HG03520 (cell line): ENCODE measurements at regions not wholly inside any gene's neighbourhood (a gene's known extent, or its start where the extent isn't known, plus 50 kb on each side); places are given as distances from the start of the nearest gene placed in this dataset.

Experiments used
- ATAC-seq: cut with Tn5 transposase; IDR thresholded peaks from one replicate; pipeline ENCODE4 v1.9.1; 2021; ENCODE audit warnings: mild to moderate bottlenecking, moderate library complexity; ENCODE audit not compliant: unreplicated experiment

DNA sequence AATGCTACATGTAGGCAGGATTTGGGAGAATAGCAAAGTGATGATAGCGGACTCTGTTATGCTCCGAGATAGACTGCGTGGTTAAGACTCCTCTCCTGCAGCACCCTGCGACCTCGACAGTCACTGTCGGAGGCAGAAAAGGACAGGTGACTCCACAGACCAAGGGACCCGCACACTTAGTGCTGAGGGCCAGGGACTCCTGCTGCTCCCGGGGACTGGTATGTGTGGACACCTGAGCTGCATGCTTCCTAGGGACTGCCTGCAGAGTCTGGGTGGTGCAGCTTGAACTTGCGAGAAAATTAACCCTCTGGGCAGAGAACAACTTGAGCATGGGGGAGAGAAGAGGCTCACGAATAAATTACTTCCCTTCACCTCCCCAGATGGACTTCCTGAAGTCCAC, 407.1 kb upstream of the PFKP start:
- ATAC-seq, result no peak

GRCh38 chr10:2659660-2660209, 407.6 kb upstream of the PFKP start:
- ATAC-seq, result no peak

- ATAC-seq, result no peak
Measured at GRCh38 chr10:2658780-2659179, 408.6 kb upstream of the PFKP start.

- no peak for ATAC-seq
Measured at GRCh38 chr10:2650328-2650727, 417.0 kb upstream of the PFKP start.

GRCh38 chr10:2641028-2641427, 426.3 kb upstream of the PFKP start:
- ATAC-seq, result no peak

GRCh38 chr10:2633630-2634029, 433.7 kb upstream of the PFKP start:
- ATAC-seq, result no peak

- ATAC-seq, result no peak
Measured at GRCh38 chr10:2631557-2632205, 435.7 kb upstream of the PFKP start.

DNA sequence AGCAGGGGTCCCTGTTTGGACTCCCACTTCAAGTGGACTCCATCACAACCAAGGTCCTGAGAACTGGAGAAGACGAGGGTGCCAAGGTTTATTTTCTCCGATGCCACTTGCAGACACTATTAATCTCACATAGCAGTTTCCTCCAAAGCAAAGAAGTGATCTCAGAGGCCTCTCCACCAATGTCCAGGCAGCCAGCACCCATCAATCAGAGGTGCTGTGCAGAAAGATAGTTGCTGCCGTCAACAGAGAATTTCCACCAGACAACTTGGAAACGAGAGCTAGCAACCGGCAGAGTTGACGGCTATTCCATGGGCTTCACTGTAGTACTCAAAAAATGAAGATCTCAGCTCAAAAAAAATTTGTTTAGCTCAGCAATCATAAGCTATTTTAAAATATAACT, 438.6 kb upstream of the PFKP start:
- no peak for ATAC-seq

DNA sequence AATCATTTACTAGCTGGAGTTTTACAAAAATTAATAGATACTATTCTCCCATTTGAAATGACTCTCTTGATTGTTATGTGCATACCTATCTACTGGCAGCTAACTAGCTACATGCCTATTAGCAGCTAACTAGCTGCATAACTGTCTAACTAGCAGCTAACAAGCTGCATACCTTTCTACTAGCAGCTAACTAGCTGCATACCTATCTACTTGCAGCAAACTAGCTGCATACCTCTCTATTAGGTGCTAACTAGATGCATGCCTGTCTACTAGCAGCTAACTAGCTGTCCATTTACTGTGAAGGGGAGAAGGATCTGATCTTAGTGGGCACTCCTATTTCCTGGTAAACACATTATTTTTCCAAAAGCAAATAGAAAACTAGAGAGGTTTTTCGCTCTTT, 439.4 kb upstream of the PFKP start:
- ATAC-seq, result no peak

DNA sequence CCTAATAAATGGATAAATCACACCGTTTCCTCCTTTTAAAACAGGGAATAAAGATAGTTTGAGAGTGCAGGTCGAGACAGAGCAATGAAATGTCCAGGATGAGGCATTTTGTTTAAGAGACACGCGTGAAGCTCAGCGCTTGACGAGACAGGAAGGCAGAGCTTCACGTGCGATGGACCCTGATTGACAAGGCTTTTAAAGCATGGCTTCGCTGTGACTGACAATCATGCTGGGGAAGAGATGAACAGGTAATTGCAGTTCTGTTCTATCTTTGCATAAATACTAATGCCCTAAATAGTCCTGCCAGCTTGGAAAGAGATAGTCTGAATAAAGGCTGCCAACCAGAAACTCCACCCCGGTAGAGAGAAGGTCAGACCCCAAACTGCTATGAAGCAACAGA, 442.3 kb upstream of the PFKP start:
- ATAC-seq, result no peak

GRCh38 chr10:2623675-2624274, 443.6 kb upstream of the PFKP start:
- no peak for ATAC-seq

GRCh38 chr10:2620827-2621521, 446.4 kb upstream of the PFKP start:
- ATAC-seq, result no peak

DNA sequence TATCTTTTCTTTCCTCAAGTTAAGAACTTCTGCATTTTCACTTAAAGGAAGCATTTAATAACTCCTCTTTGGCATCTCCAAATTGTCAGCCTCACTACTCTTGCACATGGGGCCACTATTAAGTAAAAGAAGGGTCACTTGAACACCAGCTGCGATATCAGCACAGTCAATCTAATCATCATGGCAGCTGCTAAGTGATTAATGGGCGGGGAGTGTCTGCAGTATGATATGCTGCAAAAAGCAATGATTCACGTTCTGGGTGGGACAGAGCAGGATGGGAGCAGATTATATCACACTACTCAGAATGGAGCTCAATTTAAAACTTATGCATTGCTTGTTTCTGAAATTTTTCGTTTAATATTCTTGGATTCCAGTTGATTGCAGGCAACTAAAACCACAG, 447.4 kb upstream of the PFKP start:
- no peak for ATAC-seq

DNA sequence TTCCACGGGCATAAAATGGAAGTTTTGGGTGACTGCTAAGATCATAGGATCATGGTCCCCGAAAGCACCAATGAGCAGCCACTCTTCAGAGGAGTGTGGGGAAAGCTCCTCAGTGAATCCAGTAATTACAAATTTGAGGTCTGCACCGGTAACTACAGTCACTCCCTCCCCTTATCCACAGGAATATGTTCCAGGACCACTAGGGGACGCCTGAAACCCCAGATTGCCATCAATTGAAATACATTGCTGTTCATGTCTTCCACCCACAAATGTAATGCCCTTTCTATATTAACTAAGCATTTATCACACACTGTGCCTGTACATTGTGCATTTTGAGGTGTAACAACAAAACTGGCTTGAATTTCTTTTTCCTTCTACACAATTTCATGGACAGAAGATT, 447.9 kb upstream of the PFKP start:
- no peak for ATAC-seq

DNA sequence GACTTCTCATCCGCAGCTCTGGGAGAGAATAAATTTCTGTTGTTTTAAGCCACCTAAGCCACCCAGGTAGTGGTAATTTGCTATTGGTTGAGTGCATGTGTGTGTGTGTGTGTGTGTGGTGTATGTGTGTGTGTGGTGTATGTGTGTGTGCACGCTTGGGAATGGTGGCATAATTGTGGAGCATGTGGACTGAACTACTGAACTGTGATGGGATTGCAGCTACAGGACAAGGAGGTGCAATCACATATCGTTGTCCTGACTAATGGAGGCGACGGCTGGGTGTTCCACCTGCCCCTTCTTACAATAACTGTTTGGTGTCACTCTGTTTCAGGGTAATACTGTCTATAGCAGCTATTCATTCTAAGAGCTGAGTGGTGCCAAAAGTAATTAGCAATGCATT, 448.7 kb upstream of the PFKP start:
- no peak for ATAC-seq

DNA sequence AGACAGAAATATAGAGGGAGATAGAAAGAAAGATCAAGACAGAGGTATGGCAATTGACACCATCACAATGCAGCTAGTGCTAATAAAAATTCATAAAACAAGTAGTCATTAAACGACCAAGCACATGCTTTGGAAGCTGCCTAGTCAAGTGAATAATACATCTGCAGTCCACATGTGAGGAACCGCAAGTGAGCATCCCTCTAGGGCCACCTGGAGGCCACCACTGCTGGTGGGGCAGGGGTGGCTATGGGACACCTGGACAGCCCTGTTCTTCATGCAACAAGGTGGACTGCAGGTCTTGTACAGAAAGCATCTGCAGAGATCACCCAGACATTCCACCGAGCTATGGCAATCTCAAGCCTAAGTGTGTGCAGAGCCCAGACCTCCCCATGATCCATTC, 451.1 kb upstream of the PFKP start:
- no peak for ATAC-seq

DNA sequence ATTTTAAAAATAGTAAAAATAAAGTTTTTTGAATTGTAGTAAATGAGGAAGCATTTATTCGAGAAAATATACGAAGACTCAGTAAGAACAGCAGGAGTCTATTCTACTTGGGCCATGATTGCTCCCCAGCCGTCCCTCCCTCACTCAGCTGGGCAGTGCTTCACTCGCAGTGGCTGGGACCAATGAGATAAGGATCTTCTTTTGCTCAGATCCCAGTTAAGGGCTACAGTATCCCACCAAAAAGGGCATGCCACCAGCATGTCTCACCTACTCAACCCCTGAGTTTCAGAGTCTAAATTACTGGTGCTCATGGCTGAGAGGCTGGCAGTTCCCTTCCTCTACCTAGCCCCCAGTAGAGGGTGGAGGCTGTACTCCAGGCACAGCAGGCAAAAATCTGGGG, 455.7 kb upstream of the PFKP start:
- ATAC-seq, result no peak

DNA sequence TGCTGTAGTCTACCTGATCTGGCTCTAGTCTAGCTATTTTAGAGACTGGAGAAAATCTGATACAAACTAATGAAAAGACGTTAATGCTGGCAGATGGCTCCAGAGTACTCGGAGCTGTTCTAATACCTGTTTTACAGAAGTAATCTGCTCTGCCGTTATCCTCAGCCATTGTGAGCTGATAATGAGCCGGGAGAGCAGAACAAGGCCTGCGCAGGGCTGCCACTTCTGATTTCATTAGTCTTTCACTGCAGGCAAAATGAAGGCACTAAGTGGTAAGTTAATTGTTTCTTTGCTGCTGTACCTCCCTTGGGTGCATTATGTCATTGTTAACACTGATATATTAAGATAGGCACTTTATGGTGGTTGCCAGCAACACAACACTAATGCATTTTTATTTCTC, 456.4 kb upstream of the PFKP start:
- no peak for ATAC-seq

DNA sequence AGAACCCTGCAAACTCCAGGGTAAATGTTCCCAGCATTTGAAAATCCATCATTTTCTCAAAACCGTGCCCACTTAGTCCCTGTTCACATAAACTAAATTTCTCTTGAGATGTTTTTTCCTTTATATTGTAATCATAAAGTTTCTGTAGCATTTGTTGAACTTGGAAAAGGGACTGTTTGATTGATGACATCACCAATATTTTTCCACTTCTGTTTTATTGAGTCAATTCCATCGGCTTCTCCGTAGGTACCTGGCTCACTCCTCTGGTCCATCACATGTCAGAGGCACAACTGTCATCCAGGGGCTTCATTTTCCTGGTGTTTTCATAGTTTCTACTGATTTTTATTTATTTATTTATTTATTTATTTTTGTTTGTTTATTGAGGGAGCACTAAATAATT, 462.5 kb upstream of the PFKP start:
- no peak for ATAC-seq

- ATAC-seq, result no peak
Measured at GRCh38 chr10:2599571-2599970, 467.8 kb upstream of the PFKP start.

GRCh38 chr10:2592360-2593160, 474.8 kb upstream of the PFKP start:
- no peak for ATAC-seq
